Hematopoietic multipotent progenitor cell (in vitro differentiated cells): ENCODE measurements at regions not wholly inside any gene's neighbourhood (a gene's known extent, or its start where the extent isn't known, plus 50 kb on each side); places are given as distances from the start of the nearest gene placed in this dataset. TPM values are rescaled to one million over a fixed set of nuclear protein-coding genes. Genes with fewer than 3 reads are reported as not detected.

ENCODE experiments used
- DNase-seq, 3 donors: peaks; one replicate each; pipeline ENCODE4 v3.0.0-alpha.2; 2011 to 2015; ENCODE audit warnings: low read depth in 2 of 3, low spot score in 2 of 3
- small RNA-seq: library from RNA; depleted of rRNA; stranded (forward); fragments of <200 nt; gene quantifications from one replicate; pipeline ENCODE3, GENCODE V24; 2012

- no peak for DNase-seq
These were observed 81.5 kb upstream of the GK2 start for GRCh38 chr4:79489506-79489905.

DNA sequence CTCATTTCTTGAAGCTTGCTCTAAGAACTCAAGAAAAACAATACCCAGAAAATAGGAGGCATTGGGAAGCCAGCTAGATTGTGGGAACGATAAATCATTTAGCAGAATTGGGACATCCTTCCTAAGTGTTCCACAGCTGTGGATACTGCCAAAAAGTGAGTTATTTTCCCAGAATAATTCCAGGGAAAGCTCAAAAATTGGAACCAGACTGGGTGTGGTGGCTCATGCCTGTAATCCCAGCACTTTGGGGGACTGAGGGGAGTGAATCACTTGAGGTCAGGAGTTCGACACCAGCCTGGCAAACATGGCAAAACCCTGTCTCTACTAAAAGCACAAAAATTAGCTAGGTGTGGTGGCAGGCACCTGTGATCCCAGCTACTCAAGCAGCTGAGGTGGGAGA is 68.2 kb upstream of the GK2 start:
- no peak for DNase-seq

DNA sequence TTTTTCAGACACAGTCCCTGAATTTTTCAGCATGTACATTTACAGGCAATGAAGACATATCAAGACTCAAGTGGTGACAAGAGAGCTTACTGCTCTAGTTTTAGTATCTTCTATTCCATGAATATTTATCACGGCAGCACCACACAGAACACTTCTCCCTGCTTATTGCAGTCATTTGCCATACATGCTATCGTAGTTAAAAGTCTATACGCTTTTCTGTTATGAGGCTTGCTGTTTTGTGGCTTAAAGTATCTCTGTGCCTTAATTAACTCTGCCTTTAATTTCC is 65.4 kb upstream of the GK2 start:
- no peak for DNase-seq

DNA sequence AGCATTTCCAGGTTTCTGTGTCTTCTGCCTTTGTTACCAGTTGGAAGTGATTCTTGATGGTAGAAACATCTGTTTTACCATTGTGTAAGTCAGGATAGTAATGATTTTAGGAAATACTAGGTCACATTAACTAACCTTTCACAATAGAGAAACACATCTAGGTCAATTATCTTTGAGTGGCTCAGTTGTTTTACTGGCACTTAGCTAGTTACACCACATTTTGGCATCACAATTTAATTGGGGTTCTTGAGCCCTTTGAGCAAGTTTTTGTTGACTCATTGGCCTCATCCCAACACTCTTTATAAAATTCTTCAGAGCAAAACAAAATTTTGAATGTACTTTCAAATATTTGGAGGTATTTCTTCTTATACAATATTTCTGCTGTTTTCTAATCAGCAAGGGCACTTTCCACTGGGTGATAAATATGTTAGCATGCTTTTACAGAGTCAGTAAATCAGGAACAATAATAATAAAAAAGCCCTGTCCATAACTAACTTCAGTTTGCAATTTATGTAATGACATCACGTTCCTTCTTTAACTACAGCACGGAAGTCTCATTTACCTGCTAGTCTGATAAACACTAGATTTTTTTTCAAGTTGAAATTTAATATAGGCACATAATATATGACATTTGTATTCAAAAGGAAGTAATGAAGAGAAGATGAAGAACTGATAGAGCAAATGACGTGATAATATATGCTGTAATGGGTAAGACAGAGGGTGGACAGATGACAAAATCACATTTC is 64.8 kb upstream of the GK2 start:
- DNase-seq, result no peak

DNA sequence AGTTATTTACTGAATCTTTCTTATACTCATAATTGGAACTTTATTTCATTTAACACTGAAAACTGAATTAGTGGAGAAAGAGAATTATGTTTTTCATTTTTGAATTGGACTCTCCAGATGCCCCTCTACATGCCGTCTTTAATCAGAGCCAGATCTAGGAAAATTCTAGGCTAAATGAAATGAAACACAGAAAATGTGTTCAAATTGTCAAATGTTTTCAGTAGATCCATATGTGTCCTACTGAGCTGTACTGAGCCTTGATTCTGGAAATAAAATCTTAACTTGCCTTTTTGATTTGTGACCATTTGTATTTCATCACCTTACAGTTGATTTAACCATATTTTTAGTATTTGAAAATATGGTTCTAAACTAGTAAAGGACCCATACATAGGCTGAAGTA is 64.0 kb upstream of the GK2 start:
- no peak for DNase-seq

DNA sequence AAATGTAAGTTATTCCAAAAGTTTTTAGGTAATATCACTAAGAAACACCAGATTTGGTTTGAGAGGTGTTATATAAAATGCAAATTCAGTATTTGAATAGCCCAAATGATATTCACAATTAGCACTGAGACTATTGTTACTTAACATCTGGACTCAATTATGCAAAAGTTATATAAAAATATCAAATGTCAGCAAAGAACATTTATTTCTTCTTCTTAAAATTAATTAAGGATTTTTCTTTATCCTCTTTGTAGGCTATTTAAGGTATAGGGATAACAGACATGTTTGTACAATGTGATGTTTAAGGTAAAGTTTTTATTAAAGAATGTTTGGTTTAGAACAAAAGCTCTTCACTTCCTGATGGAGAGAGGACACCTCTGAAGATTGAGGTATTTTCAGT is 63.3 kb upstream of the GK2 start:
- DNase-seq, result no peak

DNA sequence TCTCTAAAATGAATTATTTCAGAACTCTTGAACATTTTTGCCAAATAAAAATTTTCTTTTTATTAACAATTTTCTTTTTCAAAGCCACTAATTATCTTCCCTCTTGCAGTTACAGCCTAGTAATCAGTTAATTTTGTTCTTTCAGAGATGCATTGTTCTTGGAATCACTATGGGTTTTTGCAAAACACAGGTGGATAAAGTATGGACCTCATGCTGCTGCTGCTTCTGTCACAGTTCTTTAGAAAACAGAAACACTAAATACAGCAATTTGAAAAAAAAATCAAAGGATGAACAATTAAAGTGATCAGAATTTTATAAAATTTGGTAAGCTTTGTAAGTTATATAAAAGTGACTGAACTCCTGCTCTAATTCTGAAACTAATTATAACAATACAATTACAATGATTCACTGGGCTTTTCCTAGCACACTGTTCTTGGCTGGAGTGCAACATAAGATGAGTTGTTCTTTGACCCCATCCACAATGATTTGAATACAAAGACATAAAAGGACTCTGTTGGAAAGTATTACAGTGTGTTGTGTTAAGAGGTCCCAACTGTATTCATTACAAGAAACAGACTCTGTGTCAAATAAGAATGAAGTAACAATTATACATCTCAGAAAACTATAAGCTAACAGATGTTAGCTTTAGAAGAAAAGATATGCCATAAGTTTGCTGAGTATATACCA is 59.4 kb upstream of the GK2 start:
- no peak for DNase-seq

- no peak for DNase-seq
These were observed 58.6 kb upstream of the GK2 start for GRCh38 chr4:79466621-79467020.

Small RNA genes lying in the stretch of these regions (small RNA-seq; reads per million reads assigned to genes)
- gene RF00072, result not detected
